Erythroblast (primary cell): ENCODE measurements at regions not wholly inside any gene's neighbourhood (a gene's known extent, or its start where the extent isn't known, plus 50 kb on each side); places are given as distances from the start of the nearest gene placed in this dataset.

Experiments
- GATA1 ChIP-seq: IDR thresholded peaks from 2 replicates; pipeline ENCODE4 v1.6.1; 2011; ENCODE audit warnings: low read depth, mild to moderate bottlenecking, control low read depth, low read length, moderate library complexity
- POLR2A ChIP-seq: IDR thresholded peaks from 2 replicates; pipeline ENCODE4 v1.6.1; 2011; ENCODE audit warnings: mild to moderate bottlenecking, low read length

DNA sequence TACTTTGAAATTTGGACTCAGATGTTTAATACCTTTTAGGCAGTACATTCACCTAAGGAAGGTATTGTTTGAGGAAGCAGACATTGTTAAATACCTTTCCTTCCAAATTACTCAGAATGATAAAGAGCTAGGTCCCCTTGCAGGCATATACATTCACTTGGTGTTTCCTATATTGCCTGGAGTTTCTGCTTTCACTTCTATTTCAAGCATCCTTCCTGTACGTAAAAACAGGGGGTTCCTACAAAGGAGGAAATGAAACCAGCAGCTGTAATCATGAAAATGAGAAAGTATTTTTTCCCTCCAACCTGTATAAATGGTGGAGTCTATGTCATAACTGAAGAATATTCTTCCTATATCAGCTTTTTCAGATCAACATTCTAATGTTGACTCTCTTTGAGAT lies 90.4 kb upstream of the RASGEF1B start:
- TF ChIP-seq POLR2A (no peak), GATA1 (no peak)
